C1 segment of cervical spinal cord (tissue), 14 donors: ENCODE measurements at regions not wholly inside any gene's neighbourhood (a gene's known extent, or its start where the extent isn't known, plus 50 kb on each side); places are given as distances from the start of the nearest gene placed in this dataset.
A peak's percentile ranks its signal among the peaks of the same experiment; 100 is the strongest.

ENCODE experiments used
- DNase-seq, 14 donors: peaks; one replicate each; lab custom pipeline; 2025; lab: John Stamatoyannopoulos, UW

DNA sequence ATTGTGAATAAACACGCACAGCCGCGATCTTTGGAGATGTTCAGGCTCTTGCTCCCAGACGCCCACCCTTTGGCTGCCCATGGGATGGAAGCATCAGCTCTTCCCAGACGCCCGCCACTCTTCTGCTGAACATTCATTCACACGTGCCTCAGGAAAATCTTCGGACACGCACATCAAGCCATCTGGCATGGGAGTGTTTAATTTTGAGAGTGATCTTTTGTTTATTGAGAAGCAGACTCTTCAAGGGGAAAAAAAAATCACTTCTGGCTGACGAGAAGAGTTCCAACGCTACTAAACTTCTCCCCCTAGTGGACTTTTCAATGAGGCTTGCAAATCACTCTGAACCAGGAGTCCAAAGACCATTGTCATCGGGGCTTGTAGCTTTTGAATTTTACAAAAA, 62.0 kb upstream of the NUDT7 start:
- peak in 2 of 14 donors; percentile 1 to 14 for DNase-seq

- no peak for DNase-seq
Measured at GRCh38 chr16:77662246-77662645, 60.1 kb upstream of the NUDT7 start.

GRCh38 chr16:77663711-77664110, 58.6 kb upstream of the NUDT7 start:
- no peak for DNase-seq

DNA sequence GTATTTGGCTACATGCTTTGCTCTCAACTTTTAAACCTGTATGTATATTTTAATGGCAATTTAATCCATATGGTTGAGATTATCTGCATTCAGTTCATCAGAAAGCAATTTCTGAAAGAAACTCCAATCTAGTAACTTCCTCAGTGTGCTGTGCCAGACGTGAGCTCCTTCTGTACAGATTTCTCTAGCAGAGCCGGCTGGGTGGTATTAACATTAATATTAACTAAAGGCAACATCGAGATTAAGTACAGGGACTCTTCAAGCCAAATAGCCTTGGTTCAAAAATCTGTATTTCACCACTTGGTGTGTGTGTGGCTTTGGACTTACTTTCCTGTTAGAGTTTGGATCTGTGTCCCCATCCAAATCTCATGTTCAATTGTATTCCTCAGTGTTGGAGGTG, 55.5 kb upstream of the NUDT7 start:
- no peak for DNase-seq

DNA sequence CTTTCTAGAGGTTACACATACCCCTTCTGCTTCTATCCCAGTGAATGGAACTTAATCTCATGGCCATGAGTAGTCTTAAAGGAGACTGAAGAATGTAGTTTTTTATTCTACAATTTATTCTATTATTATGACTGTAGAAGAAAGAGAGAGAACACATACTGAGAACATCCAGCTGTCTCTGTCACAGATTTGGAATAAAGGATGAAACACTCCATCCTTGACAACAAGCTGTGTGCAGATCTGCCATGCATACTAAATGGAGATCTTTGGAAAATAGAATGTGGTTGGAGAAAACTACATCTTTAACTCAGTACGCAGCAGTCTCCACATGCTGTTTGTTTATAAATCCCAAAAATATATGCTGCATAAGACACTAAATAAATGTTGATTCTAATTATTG, 54.1 kb upstream of the NUDT7 start:
- no peak for DNase-seq

GRCh38 chr16:77669057-77669456, 53.3 kb upstream of the NUDT7 start:
- no peak for DNase-seq
